GM12892 (cell line): ENCODE measurements at regions not wholly inside any gene's neighbourhood (a gene's known extent, or its start where the extent isn't known, plus 50 kb on each side); places are given as distances from the start of the nearest gene placed in this dataset.

Experiments used
- POLR2A ChIP-seq: IDR thresholded peaks from 2 replicates; pipeline ENCODE4 v1.6.1; 2011; ENCODE audit warnings: low read depth, low read length, control low read depth
- POLR2AphosphoS5 ChIP-seq: IDR thresholded peaks from 2 replicates; pipeline ENCODE4 v1.6.1; 2011; ENCODE audit warnings: low read depth, low read length, control low read depth
- TAF1 ChIP-seq: IDR thresholded peaks from 2 replicates; pipeline ENCODE4 v1.6.1; 2011; ENCODE audit warnings: low read depth, mild to moderate bottlenecking, control low read depth, low read length, borderline replicate concordance

GRCh38 chr2:52220393-52220792, 1188.5 kb upstream of the NRXN1 start:
- no peak for TF ChIP-seq POLR2A
- TF ChIP-seq POLR2AphosphoS5, result no peak
- TF ChIP-seq TAF1, result no peak
